ENCODE measurements at regions not wholly inside any gene's neighbourhood (a gene's known extent, or its start where the extent isn't known, plus 50 kb on each side); places are given as distances from the start of the nearest gene placed in this dataset.

GRCh38 chr10:128793726-128794655 is 667.8 kb upstream of the MKI67 start:
- H3K36me3 ChIP-seq: no peaks in the 10 kb centered on the region
- WGBS, 2 donors: 89% methylated on average over 10 of the region's 10 CpGs
- H3K9me3 ChIP-seq: no peaks in the 10 kb centered on the region
- H3K27ac ChIP-seq: no peak overlapping the region
- no peak for DNase-seq
- intact Hi-C loops (cut with DNase I): no loop called here
- no peaks in the 10 kb centered on the region for H3K27me3 ChIP-seq
- no peak overlapping the region for H3K4me3 ChIP-seq
- TF ChIP-seq POLR2AphosphoS5 (IDR thresholded peaks at IDR 0.05) (no peak), POLR2A (IDR thresholded peaks at IDR 0.05) (no peak), EP300 (IDR thresholded peaks at IDR 0.05) (no peak), CTCF (IDR thresholded peaks at IDR 0.05) (no peak)
- no peaks in the 10 kb centered on the region for H3K4me1 ChIP-seq

GRCh38 chr10:128796396-128796912 is 670.2 kb upstream of the MKI67 start:
- Histone ChIP-seq H3K4me1 (no peaks in the 10 kb centered on the region), H3K4me3 (no peak overlapping the region), H3K36me3 (no peaks in the 10 kb centered on the region), H3K9me3 (no peaks in the 10 kb centered on the region), H3K27ac (no peak overlapping the region), H3K27me3 (no peaks in the 10 kb centered on the region)
- intact Hi-C loops (cut with DNase I): no loop called here
- DNase-seq: no peak
- TF ChIP-seq POLR2A (IDR thresholded peaks at IDR 0.05) (no peak), POLR2AphosphoS5 (IDR thresholded peaks at IDR 0.05) (no peak), CTCF (IDR thresholded peaks at IDR 0.05) (no peak), EP300 (IDR thresholded peaks at IDR 0.05) (no peak)
- 83 to 85% methylated on average over 3 of the region's 3 CpGs for WGBS, 2 donors

GRCh38 chr10:128802062-128802461 is 665.0 kb upstream of the MGMT start:
- H3K4me1 ChIP-seq: no peaks in the 10 kb centered on the region
- no peaks in the 10 kb centered on the region for H3K9me3 ChIP-seq
- intact Hi-C loops (cut with DNase I): no loop called here
- DNase-seq: no peak
- WGBS, 2 donors: 57 to 75% methylated on average over 4 of the region's 4 CpGs
- TF ChIP-seq POLR2A (IDR thresholded peaks at IDR 0.05) (no peak), POLR2AphosphoS5 (IDR thresholded peaks at IDR 0.05) (no peak), CTCF (IDR thresholded peaks at IDR 0.05) (no peak), EP300 (IDR thresholded peaks at IDR 0.05) (no peak)
- no peaks in the 10 kb centered on the region for H3K27me3 ChIP-seq
- H3K27ac ChIP-seq: no peak overlapping the region
- H3K36me3 ChIP-seq: no peaks in the 10 kb centered on the region
- H3K4me3 ChIP-seq: no peak overlapping the region

GRCh38 chr10:128803790-128804189 is 663.3 kb upstream of the MGMT start:
- Histone ChIP-seq H3K9me3 (no peaks in the 10 kb centered on the region), H3K27ac (no peak overlapping the region), H3K36me3 (no peaks in the 10 kb centered on the region), H3K4me1 (peaks cover 0 to 1% (median 0%) of the 10 kb centered on the region in 4 donors), H3K27me3 (no peaks in the 10 kb centered on the region), H3K4me3 (no peak overlapping the region)
- TF ChIP-seq POLR2AphosphoS5 (IDR thresholded peaks at IDR 0.05) (no peak), POLR2A (IDR thresholded peaks at IDR 0.05) (no peak), EP300 (IDR thresholded peaks at IDR 0.05) (no peak), CTCF (IDR thresholded peaks at IDR 0.05) (no peak)
- WGBS, 2 donors: 62 to 65% methylated on average over 8 of the region's 8 CpGs
- intact Hi-C loops (cut with DNase I): no loop called here
- no peak for DNase-seq

Measured in sigmoid colon (tissue), 6 donors.